B cell (primary cell): ENCODE measurements at regions not wholly inside any gene's neighbourhood (a gene's known extent, or its start where the extent isn't known, plus 50 kb on each side); places are given as distances from the start of the nearest gene placed in this dataset.

Source experiments
- ATAC-seq: fragments of 200-7000 bp; cut with Tn5 transposase; one replicate; pipeline ENCODE4 v1.10.0; 2021; ENCODE audit warnings: low read depth, mild to moderate bottlenecking, moderate number of reproducible peaks, moderate library complexity
- CTCF ChIA-PET: fragments of 350-600 bp; sonication (Branson Sonifier 250); formaldehyde crosslinking; loops from one replicate; lab custom pipeline; 2021; ENCODE audit warnings: antibody characterized with exemption, inconsistent platforms; lab: Charles Lee
- POLR2A ChIA-PET: fragments of 350-600 bp; sonication (Branson Sonifier 250); formaldehyde crosslinking; loops from one replicate; lab custom pipeline; 2021; ENCODE audit warnings: antibody characterized with exemption; lab: Charles Lee
- DNase-seq: peaks from one replicate; pipeline ENCODE4 v3.0.0; 2013
- H2AFZ ChIP-seq: 2 replicates; pipeline ENCODE4 v1.6.1; 2012; ENCODE audit warnings: mild to moderate bottlenecking, low read depth, low read length; ENCODE audit not compliant: insufficient read depth, poor library complexity, severe bottlenecking
- H3K27ac ChIP-seq, 2 donors: 1 replicate in 1 of 2; 2 replicates in 1 of 2; pipeline ENCODE4 v1.5.1; 2012 to 2013; ENCODE audit warnings: low read length in 2 of 2, mild to moderate bottlenecking in 2 of 2, moderate library complexity in 1 of 2
- H3K27me3 ChIP-seq, 4 experiments: fragments of 200-600 bp in 1 of 4; sonication (generic) in 1 of 4; replicated peaks in 1 of 4; 1 replicate in 2 of 4; 2 replicates in 2 of 4; pipeline versions ENCODE4 v1.6.1 to v1.7.0; 2013 to 2016; ENCODE audit warnings: low read length in 3 of 4, mild to moderate bottlenecking in 2 of 4, mixed read lengths in 1 of 4, moderate library complexity in 1 of 4; ENCODE audit not compliant: insufficient read depth in 4 of 4, control insufficient read depth in 3 of 4; ENCODE audit errors: control extremely low read depth in 1 of 4
- H3K36me3 ChIP-seq, 2 experiments: replicated peaks in 1 of 2; 1 replicate in 1 of 2; 2 replicates in 1 of 2; pipeline versions ENCODE4 v1.6.1 to v1.7.1; 2013; ENCODE audit warnings: low read length in 1 of 2; ENCODE audit not compliant: insufficient read depth in 2 of 2, control insufficient read depth in 1 of 2; ENCODE audit errors: control extremely low read depth in 1 of 2, extremely low read depth in 1 of 2
- H3K4me1 ChIP-seq, 2 donors: fragments of 200-600 bp in 1 of 2; sonication (generic) in 1 of 2; 1 replicate in 1 of 2; 2 replicates in 1 of 2; pipeline versions ENCODE4 v1.5.1 to v1.6.1; 2013 to 2017; ENCODE audit warnings: low read length in 2 of 2; ENCODE audit not compliant: control insufficient read depth in 2 of 2, insufficient read depth in 2 of 2
- H3K4me2 ChIP-seq: replicated peaks from 2 replicates; pipeline ENCODE3; 2012; ENCODE audit warnings: mild to moderate bottlenecking, low read depth, low read length; ENCODE audit not compliant: poor library complexity, severe bottlenecking
- H3K4me3 ChIP-seq, 5 experiments: fragments of 200-600 bp in 1 of 5; sonication (generic) in 1 of 5; 1 replicate in 3 of 5; 2 replicates in 2 of 5; pipeline versions ENCODE4 v1.5.1 to v1.7.0; 2011 to 2016; ENCODE audit warnings: low read length in 4 of 5, mild to moderate bottlenecking in 4 of 5, low read depth in 2 of 5, control low read depth in 1 of 5, moderate library complexity in 1 of 5; ENCODE audit not compliant: insufficient read depth in 1 of 5; ENCODE audit errors: control extremely low read depth in 1 of 5, extremely low read depth in 1 of 5
- H3K79me2 ChIP-seq: fragments of 200-600 bp; sonication (generic); one replicate; pipeline ENCODE4 v1.6.0; 2016; ENCODE audit warnings: low read length; ENCODE audit not compliant: control insufficient read depth, insufficient read depth
- H3K9ac ChIP-seq: fragments of 200-600 bp; sonication (generic); 2 replicates; pipeline ENCODE4 v1.6.1; 2017; ENCODE audit warnings: mild to moderate bottlenecking, low read length, moderate library complexity
- H3K9me3 ChIP-seq, 3 donors: one replicate each; pipeline versions ENCODE4 v1.6.1 to v1.7.1; 2013; ENCODE audit warnings: low read length in 2 of 3; ENCODE audit not compliant: control insufficient read depth in 2 of 3, insufficient read depth in 1 of 3; ENCODE audit errors: control extremely low read depth in 1 of 3
- H4K20me1 ChIP-seq: 2 replicates; pipeline ENCODE4 v1.6.0; 2012; ENCODE audit warnings: mild to moderate bottlenecking, low read length; ENCODE audit not compliant: insufficient read depth, control insufficient read depth, poor library complexity, severe bottlenecking
- H3K27ac Mint-ChIP-seq: one replicate; pipeline ENCODE4 v1.8.0; 2021; ENCODE audit warnings: mixed read lengths
- H3K27me3 Mint-ChIP-seq: one replicate; pipeline ENCODE4 v1.8.0; 2021; ENCODE audit warnings: mixed read lengths
- H3K4me1 Mint-ChIP-seq: one replicate; pipeline ENCODE4 v1.8.0; 2021; ENCODE audit warnings: mixed read lengths
- H3K4me3 Mint-ChIP-seq: one replicate; pipeline ENCODE4 v1.8.0; 2021; ENCODE audit warnings: mixed read lengths
- H3K9me3 Mint-ChIP-seq: one replicate; pipeline ENCODE4 v1.8.0; 2022; ENCODE audit warnings: mixed read lengths; ENCODE audit not compliant: insufficient read depth
- CTCF ChIP-seq: fragments of 200-600 bp; IDR thresholded peaks from one replicate; pipeline ENCODE4 v1.8.0; 2022; ENCODE audit warnings: antibody characterized with exemption, mild to moderate bottlenecking
- EZH2 ChIP-seq: IDR thresholded peaks from 2 replicates; pipeline ENCODE4 v1.6.1; 2012; ENCODE audit warnings: borderline replicate concordance, low read depth, mild to moderate bottlenecking, moderate library complexity, low read length; ENCODE audit not compliant: insufficient read depth, poor library complexity, severe bottlenecking
- WGBS: methylation state at CpG from one replicate; pipeline ENCODE4 v1.1.5; 2013; ENCODE audit warnings: missing lambda C conversion rate; ENCODE audit not compliant: insufficient coverage; 5-methylcytosine and 5-hydroxymethylcytosine counted together
- intact Hi-C: fragments of 100-400 bp; cut with micrococcal nuclease; formaldehyde crosslinking; loops from one replicate; pipeline ENCODE4 v1.10.0; 2022

GRCh38 chr2:37829616-37830395 is 95.3 kb upstream of the RMDN2 start:
- Histone ChIP-seq H3K36me3 (no peaks in the 10 kb centered on the region), H2AFZ (no peak overlapping the region), H3K79me2 (no peaks in the 10 kb centered on the region), H3K9me3 (no peaks in the 10 kb centered on the region), H3K4me3 (no peak overlapping the region), H3K27me3 (no peaks in the 10 kb centered on the region), H3K4me2 (no peak overlapping the region), H3K9ac (no peak overlapping the region), H3K27ac (no peak overlapping the region), H3K4me1 (peaks cover 0 to 4% of the 10 kb centered on the region in 2 donors), H4K20me1 (no peaks in the 10 kb centered on the region)
- ATAC-seq, result no peak
- H3K4me3 Mint-ChIP-seq, result no peak overlapping the region
- intact Hi-C loops, result no loop called here
- WGBS, result 28% methylated on average over 6 of the region's 6 CpGs
- H3K27me3 Mint-ChIP-seq, result no peaks in the 10 kb centered on the region
- H3K27ac Mint-ChIP-seq, result no peak overlapping the region
- TF ChIP-seq CTCF (no peak), EZH2 (no peak)
- CTCF ChIA-PET, result interaction anchor here (0.6 to 15.3 kb wide), 6 partner anchors 282 to 661 kb away, joined by 3 to 517 read pairs (median 24); no protein-coding TSS in a partner anchor
- POLR2A ChIA-PET, result no interaction called here
- DNase-seq, result no peak
- H3K4me1 Mint-ChIP-seq, result peaks cover 2% of the 10 kb centered on the region
- H3K9me3 Mint-ChIP-seq, result no peaks in the 10 kb centered on the region

GRCh38 chr2:37830636-37831035 is 94.5 kb upstream of the RMDN2 start:
- H3K4me3 Mint-ChIP-seq, result no peak overlapping the region
- DNase-seq (no peak), ATAC-seq (no peak)
- no peak overlapping the region for H3K4me2 ChIP-seq
- H3K27ac Mint-ChIP-seq, result no peak overlapping the region
- no peaks in the 10 kb centered on the region for H3K36me3 ChIP-seq
- no peaks in the 10 kb centered on the region for H3K27me3 ChIP-seq
- intact Hi-C loops, result no loop called here
- H3K79me2 ChIP-seq, result no peaks in the 10 kb centered on the region
- no peaks in the 10 kb centered on the region for H3K27me3 Mint-ChIP-seq
- H3K4me1 Mint-ChIP-seq, result peaks cover 2% of the 10 kb centered on the region
- no peaks in the 10 kb centered on the region for H3K9me3 ChIP-seq
- ChIA-PET CTCF (interaction anchor here (0.8 to 15.3 kb wide), 8 partner anchors 10 to 544 kb away, joined by 3 to 517 read pairs (median 26); no protein-coding TSS in a partner anchor), POLR2A (no interaction called here)
- WGBS, result 100% methylated on average over 1 of the region's 2 CpGs
- no peak overlapping the region for H3K27ac ChIP-seq
- H2AFZ ChIP-seq, result no peak overlapping the region
- no peaks in the 10 kb centered on the region for H4K20me1 ChIP-seq
- no peaks in the 10 kb centered on the region for H3K9me3 Mint-ChIP-seq
- H3K4me3 ChIP-seq, result no peak overlapping the region
- TF ChIP-seq EZH2, result no peak
- TF ChIP-seq CTCF, result no peak
- peaks cover 0 to 2% of the 10 kb centered on the region in 2 donors for H3K4me1 ChIP-seq
- no peak overlapping the region for H3K9ac ChIP-seq
